A549 (cell line): ENCODE measurements at regions not wholly inside any gene's neighbourhood (a gene's known extent, or its start where the extent isn't known, plus 50 kb on each side); places are given as distances from the start of the nearest gene placed in this dataset.

Source experiments
- ATAC-seq, 2 experiments: fragments of 200-7000 bp in 1 of 2; fragments of >200 bp in 1 of 2; cut with Nextera tagmentation in 1 of 2; cut with Tn5 transposase in 1 of 2; 3 replicates each; pipeline versions ENCODE4 v1.8.0 to v1.9.1; 2018 to 2020; ENCODE audit warnings: mild to moderate bottlenecking in 1 of 2, moderate library complexity in 1 of 2
- CTCF ChIA-PET: fragments of 300-600 bp; sonication (Branson Sonifier 250); formaldehyde crosslinking; extraction: SDS; loops from one replicate; lab custom pipeline; 2021; ENCODE audit warnings: antibody characterized with exemption, inconsistent platforms; lab: Yijun Ruan, JAX
- POLR2A ChIA-PET: fragments of 350-600 bp; formaldehyde crosslinking; extraction: SDS; loops from one replicate; lab custom pipeline; 2021; ENCODE audit warnings: antibody characterized with exemption, inconsistent platforms; lab: Yijun Ruan, JAX
- DNase-seq, 2 experiments: peaks; one replicate each; pipeline versions ENCODE4 v3.0.0 to v3.0.0-alpha.2; 2011 to 2016; ENCODE audit warnings: low read depth in 1 of 2, low spot score in 1 of 2
- FAIRE-seq: peaks from 2 replicates; lab custom pipeline; 2011; peaks lifted over from hg19 to GRCh38; lab: Jason Lieb, UNC
- H3K27ac ChIP-seq, 2 experiments: fragments of >200 bp; sonication (Bioruptor Twin); formaldehyde crosslinking; 3 replicates each; pipeline ENCODE4 v1.5.1; 2016 to 2017
- H3K4me1 ChIP-seq: fragments of >200 bp; sonication (Bioruptor Twin); formaldehyde crosslinking; 3 replicates; pipeline ENCODE4 v1.6.1; 2016
- H3K4me2 ChIP-seq: fragments of >200 bp; sonication (Bioruptor Twin); formaldehyde crosslinking; 3 replicates; pipeline ENCODE4 v1.6.1; 2016
- H3K4me3 ChIP-seq: fragments of >200 bp; sonication (Bioruptor Twin); formaldehyde crosslinking; 3 replicates; pipeline ENCODE4 v1.5.1; 2016
- H3K9me3 ChIP-seq: fragments of >200 bp; sonication (Bioruptor Twin); formaldehyde crosslinking; 3 replicates; pipeline ENCODE4 v1.6.1; 2016
- CEBPB ChIP-seq, 2 experiments: fragments of >200 bp in 1 of 2; sonication (Bioruptor Twin) in 1 of 2; formaldehyde crosslinking in 1 of 2; IDR thresholded peaks; 2 replicates each; pipeline ENCODE4 v1.6.1; 2012 to 2016
- CHD4 ChIP-seq: fragments of 200-600 bp; sonication (generic); IDR thresholded peaks from 2 replicates; pipeline ENCODE4 v1.6.1; 2016; ENCODE audit warnings: antibody characterized with exemption, mild to moderate bottlenecking, borderline replicate concordance
- E2F6 ChIP-seq: IDR thresholded peaks from 2 replicates; pipeline ENCODE4 v1.6.1; 2012; ENCODE audit warnings: low read depth, borderline replicate concordance
- EHF ChIP-seq: fragments of 250-450 bp; sonication (Bioruptor Pico); IDR thresholded peaks from 2 replicates; pipeline ENCODE4 v1.5.0; 2020; ENCODE audit warnings: mild to moderate bottlenecking
- ESRRA ChIP-seq: fragments of 150-350 bp; IDR thresholded peaks from 2 replicates; pipeline ENCODE4 v1.6.1; 2014; ENCODE audit warnings: mild to moderate bottlenecking, low read length, borderline replicate concordance
- FOSB ChIP-seq: fragments of 250-450 bp; sonication (Bioruptor Pico); IDR thresholded peaks from 2 replicates; pipeline ENCODE4 v1.5.0; 2020; ENCODE audit warnings: mild to moderate bottlenecking, moderate library complexity
- FOSL2 ChIP-seq, 2 experiments: fragments of 450-650 bp in 1 of 2; fragments of >200 bp in 1 of 2; sonication (Bioruptor Twin) in 1 of 2; formaldehyde crosslinking; IDR thresholded peaks; 2 replicates each; pipeline versions ENCODE4 v1.5.0 to v1.6.1; 2016 to 2020; ENCODE audit warnings: mild to moderate bottlenecking in 1 of 2, moderate library complexity in 1 of 2
- GATA3 ChIP-seq: IDR thresholded peaks from 2 replicates; pipeline ENCODE4 v1.6.1; 2012; ENCODE audit warnings: borderline replicate concordance
- HDAC2 ChIP-seq: fragments of 200-600 bp; sonication (generic); IDR thresholded peaks from 2 replicates; pipeline ENCODE4 v1.6.1; 2016
- HEYL ChIP-seq: fragments of 250-450 bp; sonication (Bioruptor Pico); IDR thresholded peaks from 2 replicates; pipeline ENCODE4 v1.8.0; 2021; ENCODE audit warnings: mild to moderate bottlenecking, moderate library complexity
- HOXA7 ChIP-seq: fragments of 250-450 bp; sonication (Bioruptor Pico); IDR thresholded peaks from 2 replicates; pipeline ENCODE4 v1.5.0; 2020; ENCODE audit warnings: mild to moderate bottlenecking, moderate library complexity
- HOXB13 ChIP-seq: fragments of 250-450 bp; sonication (Bioruptor Pico); IDR thresholded peaks from 2 replicates; pipeline ENCODE4 v1.5.0; 2020; ENCODE audit warnings: low read depth, mild to moderate bottlenecking, moderate library complexity
- HOXB5 ChIP-seq: fragments of 250-450 bp; sonication (Bioruptor Pico); IDR thresholded peaks from 2 replicates; pipeline ENCODE4 v1.5.0; 2020; ENCODE audit warnings: mild to moderate bottlenecking, moderate library complexity
- JUNB ChIP-seq: fragments of >200 bp; sonication (Bioruptor Twin); formaldehyde crosslinking; IDR thresholded peaks from 2 replicates; pipeline ENCODE4 v1.6.1; 2016
- MAX ChIP-seq: IDR thresholded peaks from 2 replicates; pipeline ENCODE4 v1.6.1; 2012
- PBX3 ChIP-seq: IDR thresholded peaks from 2 replicates; pipeline ENCODE4 v1.6.1; 2012
- RAD21 ChIP-seq, 2 experiments: fragments of >200 bp in 1 of 2; sonication (Bioruptor Twin) in 1 of 2; formaldehyde crosslinking in 1 of 2; IDR thresholded peaks in 1 of 2; conservative IDR thresholded peaks in 1 of 2; 2 replicates in 1 of 2; 3 replicates in 1 of 2; pipeline ENCODE4 v1.6.1; 2012 to 2018; ENCODE audit warnings: inconsistent platforms in 1 of 2
- RARB ChIP-seq: fragments of 250-450 bp; sonication (Bioruptor Pico); IDR thresholded peaks from 2 replicates; pipeline ENCODE4 v1.8.0; 2021; ENCODE audit warnings: mild to moderate bottlenecking, moderate library complexity
- RCOR1 ChIP-seq: fragments of 150-350 bp; IDR thresholded peaks from 2 replicates; pipeline ENCODE4 v1.6.1; 2014; ENCODE audit warnings: antibody characterized with exemption, low read length, low read depth
- REST ChIP-seq: fragments of 200-600 bp; sonication (generic); IDR thresholded peaks from 2 replicates; pipeline ENCODE4 v1.6.1; 2016; ENCODE audit warnings: antibody characterized with exemption, mild to moderate bottlenecking, moderate library complexity
- SREBF2 ChIP-seq: fragments of 450-650 bp; IDR thresholded peaks from 2 replicates; pipeline ENCODE4 v1.6.1; 2014; ENCODE audit warnings: mild to moderate bottlenecking, moderate library complexity
- TFCP2L1 ChIP-seq: fragments of 250-450 bp; sonication (Bioruptor Pico); IDR thresholded peaks from 2 replicates; pipeline ENCODE4 v1.5.0; 2021; ENCODE audit warnings: mild to moderate bottlenecking
- TP53 ChIP-seq: fragments of 250-450 bp; sonication (Bioruptor Pico); IDR thresholded peaks from 2 replicates; pipeline ENCODE4 v1.5.0; 2021; ENCODE audit warnings: mild to moderate bottlenecking, moderate library complexity
- USF2 ChIP-seq: fragments of 450-650 bp; IDR thresholded peaks from 2 replicates; pipeline ENCODE4 v1.6.1; 2014; ENCODE audit warnings: antibody characterized with exemption
- ZNF302 ChIP-seq: fragments of 250-450 bp; sonication (Bioruptor Pico); IDR thresholded peaks from 2 replicates; pipeline ENCODE4 v1.9.0; 2021; ENCODE audit warnings: inconsistent platforms, mild to moderate bottlenecking, moderate library complexity
- WGBS: methylation state at CpG from one replicate; pipeline ENCODE4 v1.1.6; 2017; ENCODE audit errors: missing lambda C conversion rate; 5-methylcytosine and 5-hydroxymethylcytosine counted together

- no peak overlapping the region for H3K4me3 ChIP-seq
- WGBS: 72% methylated on average over 1 of the region's 1 CpG
- H3K4me1 ChIP-seq: no peaks in the 10 kb centered on the region
- no peak overlapping the region for H3K4me2 ChIP-seq
- FAIRE-seq (no peak), DNase-seq (no peak), ATAC-seq (no peak)
- TF ChIP-seq E2F6: no peak
- TF ChIP-seq HDAC2: no peak
- TF ChIP-seq REST: no peak
- TF ChIP-seq ESRRA: no peak
- no peak for TF ChIP-seq RCOR1
- no peak for TF ChIP-seq ZNF302 (CRISPR knock-in tag)
- no peak for TF ChIP-seq FOSL2 (IDR thresholded peaks at IDR 0.05)
- TF ChIP-seq FOSL2 (CRISPR knock-in tag; IDR thresholded peaks at IDR 0.05): no peak
- TF ChIP-seq MAX: no peak
- TF ChIP-seq RAD21 (conservative IDR thresholded peaks at IDR 0.05 in 1 of 2, IDR thresholded peaks at IDR 0.05 in 1 of 2): no peak
- no peak for TF ChIP-seq JUNB
- no peak for TF ChIP-seq USF2
- TF ChIP-seq CEBPB (IDR thresholded peaks at IDR 0.05): no peak
- no peak for TF ChIP-seq TP53 (CRISPR knock-in tag)
- H3K27ac ChIP-seq: no peak overlapping the region
- no peaks in the 10 kb centered on the region for H3K9me3 ChIP-seq
- CTCF ChIA-PET: no interaction called here
- POLR2A ChIA-PET: no interaction called here
Observed at GRCh38 chr7:12963435-12963834, 276.0 kb downstream of the ARL4A start.

GRCh38 chr7:12964836-12965235, 277.4 kb downstream of the ARL4A start:
- WGBS: 82% methylated on average over 4 of the region's 4 CpGs
- POLR2A ChIA-PET: no interaction called here
- H3K4me2 ChIP-seq: no peak overlapping the region
- DNase-seq (no peak), FAIRE-seq (no peak), ATAC-seq (no peak)
- no peak overlapping the region for H3K27ac ChIP-seq
- CTCF ChIA-PET: no interaction called here
- TF ChIP-seq REST: no peak
- no peak for TF ChIP-seq SREBF2
- no peak for TF ChIP-seq MAX
- no peak for TF ChIP-seq ZNF302 (CRISPR knock-in tag)
- no peak for TF ChIP-seq TFCP2L1 (CRISPR knock-in tag)
- no peak for TF ChIP-seq HDAC2
- no peak for TF ChIP-seq CHD4
- TF ChIP-seq HOXB5 (CRISPR knock-in tag): no peak
- TF ChIP-seq PBX3: no peak
- no peak for TF ChIP-seq HOXA7
- no peak for TF ChIP-seq RAD21 (conservative IDR thresholded peaks at IDR 0.05 in 1 of 2, IDR thresholded peaks at IDR 0.05 in 1 of 2)
- no peak for TF ChIP-seq RARB (CRISPR knock-in tag)
- TF ChIP-seq EHF (CRISPR knock-in tag): no peak
- no peak for TF ChIP-seq HEYL (CRISPR knock-in tag)
- TF ChIP-seq HOXB13 (CRISPR knock-in tag): no peak
- no peak for TF ChIP-seq FOSB (CRISPR knock-in tag)
- no peak for TF ChIP-seq GATA3
- TF ChIP-seq E2F6: no peak
- no peak for TF ChIP-seq TP53 (CRISPR knock-in tag)
- no peak for TF ChIP-seq RCOR1
- H3K4me3 ChIP-seq: no peak overlapping the region
- no peaks in the 10 kb centered on the region for H3K9me3 ChIP-seq
- no peaks in the 10 kb centered on the region for H3K4me1 ChIP-seq
